IgD-negative memory B cell (primary cell): ENCODE measurements at regions not wholly inside any gene's neighbourhood (a gene's known extent, or its start where the extent isn't known, plus 50 kb on each side); places are given as distances from the start of the nearest gene placed in this dataset.
A peak's percentile ranks its signal among the peaks of the same experiment; 100 is the strongest.

ENCODE experiments used
- H3K27ac Mint-ChIP-seq, 3 donors: one replicate each; pipeline ENCODE4 v1.8.0; 2020 to 2022; ENCODE audit warnings: mild to moderate bottlenecking in 3 of 3, mixed read lengths in 3 of 3, moderate library complexity in 1 of 3
- H3K27me3 Mint-ChIP-seq: one replicate; pipeline ENCODE4 v1.8.0; 2021; ENCODE audit warnings: mixed read lengths
- H3K36me3 Mint-ChIP-seq: one replicate; pipeline ENCODE4 v1.8.0; 2020; ENCODE audit warnings: mild to moderate bottlenecking, mixed read lengths
- H3K4me1 Mint-ChIP-seq, 3 donors: one replicate each; pipeline ENCODE4 v1.8.0; 2020 to 2022; ENCODE audit warnings: mixed read lengths in 3 of 3, mild to moderate bottlenecking in 1 of 3
- H3K4me3 Mint-ChIP-seq, 4 donors: one replicate each; pipeline ENCODE4 v1.8.0; 2020 to 2022; ENCODE audit warnings: mild to moderate bottlenecking in 4 of 4, mixed read lengths in 4 of 4, moderate library complexity in 3 of 4
- H3K9me3 Mint-ChIP-seq, 3 donors: one replicate each; pipeline ENCODE4 v1.8.0; 2020 to 2021; ENCODE audit warnings: mixed read lengths in 3 of 3, mild to moderate bottlenecking in 1 of 3

DNA sequence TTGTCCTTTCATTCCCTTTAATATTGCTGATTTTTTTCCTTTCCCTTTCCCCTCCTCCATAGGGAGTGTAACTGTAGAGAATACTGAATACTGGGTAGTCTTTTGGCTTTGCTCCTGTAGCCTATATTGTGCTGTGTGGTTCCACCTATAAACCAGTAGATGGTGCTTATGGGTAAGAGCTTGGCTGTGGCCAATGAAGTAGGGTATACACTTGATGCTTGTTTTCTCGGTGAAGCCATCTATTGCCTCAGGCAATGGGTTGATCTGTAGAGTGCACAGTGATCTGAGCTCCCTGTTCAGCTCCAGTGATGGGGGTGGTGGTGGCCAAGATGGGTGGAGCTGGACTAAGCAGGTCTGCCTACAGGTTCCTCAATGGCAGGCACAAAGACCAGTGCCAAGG, 203.3 kb upstream of the IMPG1 start:
- no peaks in the 10 kb centered on the region for H3K27me3 Mint-ChIP-seq
- no peak overlapping the region for H3K27ac Mint-ChIP-seq
- no peaks in the 10 kb centered on the region for H3K36me3 Mint-ChIP-seq

GRCh38 chr6:76264468-76264867, 192.0 kb upstream of the IMPG1 start:
- Mint-ChIP-seq H3K27ac (no peak overlapping the region), H3K4me3 (no peak overlapping the region), H3K27me3 (no peaks in the 10 kb centered on the region), H3K36me3 (no peaks in the 10 kb centered on the region), H3K9me3 (peaks cover 11 to 19% (median 18%) of the 10 kb centered on the region in 3 donors), H3K4me1 (no peaks in the 10 kb centered on the region)

More for the DNA sequence above, 203.3 kb upstream of the IMPG1 start:
- no peaks in the 10 kb centered on the region for H3K4me1 Mint-ChIP-seq
- peaks cover 2 to 17% (median 8%) of the 10 kb centered on the region in 3 donors for H3K9me3 Mint-ChIP-seq
- no peak overlapping the region for H3K4me3 Mint-ChIP-seq

DNA sequence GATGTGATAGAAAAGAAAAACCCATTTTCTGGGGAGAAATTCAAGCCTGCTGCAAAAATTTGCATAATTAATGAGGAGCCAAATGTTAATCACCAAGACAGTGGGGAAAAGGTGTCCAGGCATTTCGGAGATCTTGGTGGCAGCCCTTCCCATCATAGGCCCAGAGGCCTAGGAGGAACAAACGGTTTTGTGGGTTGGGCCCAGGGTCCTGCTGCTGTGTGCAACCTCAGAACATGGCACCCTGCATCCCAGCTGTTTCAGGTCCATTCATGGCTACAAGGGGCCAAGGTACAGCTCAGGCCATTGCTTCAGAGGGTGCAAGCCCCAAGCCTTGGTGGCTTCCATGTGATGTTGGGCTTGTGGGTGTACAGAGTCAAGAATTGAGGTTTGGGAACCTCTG, 189.8 kb upstream of the IMPG1 start:
- Mint-ChIP-seq H3K4me3 (no peak overlapping the region), H3K4me1 (no peaks in the 10 kb centered on the region), H3K27me3 (no peaks in the 10 kb centered on the region), H3K9me3 (peaks cover 9 to 19% (median 18%) of the 10 kb centered on the region in 3 donors), H3K36me3 (no peaks in the 10 kb centered on the region), H3K27ac (no peak overlapping the region)

GRCh38 chr6:76250666-76251065, 178.2 kb upstream of the IMPG1 start:
- Mint-ChIP-seq H3K36me3 (no peaks in the 10 kb centered on the region), H3K27ac (no peak overlapping the region), H3K4me3 (no peak overlapping the region), H3K9me3 (peaks cover 0 to 13% (median 6%) of the 10 kb centered on the region in 3 donors), H3K27me3 (no peaks in the 10 kb centered on the region), H3K4me1 (peaks cover 0 to 2% (median 0%) of the 10 kb centered on the region in 3 donors)

DNA sequence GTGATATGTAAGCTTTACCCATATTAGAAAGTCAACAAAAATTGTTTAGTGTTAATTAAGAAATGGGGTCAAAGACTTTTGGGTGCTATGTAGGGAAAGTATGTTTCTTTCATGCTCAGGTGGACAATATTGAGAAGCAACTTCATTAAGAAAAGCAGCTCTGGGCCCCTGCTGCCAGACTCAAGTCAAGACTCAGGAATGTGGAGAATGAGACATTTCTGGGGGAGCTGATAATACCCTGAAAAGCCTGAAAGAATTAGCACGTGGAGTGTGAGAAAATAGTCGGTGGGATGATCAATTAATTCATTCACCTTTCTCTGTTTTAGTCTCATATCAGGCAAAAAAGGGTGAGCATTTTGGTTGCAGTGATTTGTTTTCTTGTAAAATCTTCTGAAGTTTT, 175.1 kb upstream of the IMPG1 start:
- peaks cover 0 to 13% (median 12%) of the 10 kb centered on the region in 3 donors for H3K9me3 Mint-ChIP-seq
- no peak overlapping the region for H3K27ac Mint-ChIP-seq
- no peaks in the 10 kb centered on the region for H3K36me3 Mint-ChIP-seq

GRCh38 chr6:76240092-76240491, 167.6 kb upstream of the IMPG1 start:
- H3K27ac Mint-ChIP-seq: no peak overlapping the region
- no peaks in the 10 kb centered on the region for H3K4me1 Mint-ChIP-seq
- peaks cover 2% of the 10 kb centered on the region for H3K36me3 Mint-ChIP-seq
- peaks cover 2% of the 10 kb centered on the region for H3K27me3 Mint-ChIP-seq
- peaks cover 8 to 23% (median 12%) of the 10 kb centered on the region in 3 donors for H3K9me3 Mint-ChIP-seq
- no peak overlapping the region for H3K4me3 Mint-ChIP-seq

More for the DNA sequence above, 175.1 kb upstream of the IMPG1 start:
- Mint-ChIP-seq H3K27me3 (peaks cover 2% of the 10 kb centered on the region), H3K4me3 (no peak overlapping the region), H3K4me1 (no peaks in the 10 kb centered on the region)

DNA sequence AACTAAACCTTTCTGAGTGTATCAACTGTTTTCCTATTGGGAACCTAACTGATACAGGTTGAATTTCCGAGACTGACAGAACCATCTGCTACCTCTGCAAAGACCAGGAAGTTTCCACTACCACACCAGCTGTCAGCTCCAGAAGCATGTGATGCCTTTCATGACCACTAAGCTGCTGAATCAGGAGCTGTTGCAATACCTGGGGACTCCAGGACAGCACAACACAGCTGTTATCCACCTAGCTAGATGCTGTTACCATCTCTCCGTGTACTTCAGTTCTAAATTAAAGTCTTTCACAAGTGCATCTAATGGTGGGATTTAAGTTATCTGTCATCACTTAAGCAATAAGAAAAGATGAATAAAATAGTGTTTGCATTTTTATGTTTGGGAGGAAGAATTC, 158.2 kb upstream of the IMPG1 start:
- Mint-ChIP-seq H3K27ac (no peak overlapping the region), H3K4me3 (no peak overlapping the region), H3K9me3 (peaks cover 2 to 5% (median 2%) of the 10 kb centered on the region in 3 donors), H3K4me1 (no peaks in the 10 kb centered on the region), H3K27me3 (no peaks in the 10 kb centered on the region), H3K36me3 (peaks cover 1% of the 10 kb centered on the region)

DNA sequence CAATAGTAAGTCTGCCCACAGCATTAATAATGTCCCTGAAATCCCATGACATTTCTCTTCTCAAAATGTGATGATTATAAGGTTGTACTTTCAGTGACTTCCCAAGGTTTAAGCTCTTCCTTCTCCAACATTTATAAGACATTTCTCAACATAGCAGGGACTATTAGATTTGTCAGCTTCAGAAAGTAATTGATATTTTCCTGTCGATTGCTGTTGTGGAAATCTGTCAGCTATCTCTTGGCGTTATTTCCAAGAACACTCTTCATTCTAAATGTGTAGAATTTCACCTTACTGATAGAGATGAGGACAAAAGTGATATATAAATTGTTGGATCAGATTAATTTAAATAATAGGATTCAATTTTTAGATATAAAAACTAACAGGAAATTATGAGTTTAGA, 149.7 kb upstream of the IMPG1 start:
- Mint-ChIP-seq H3K36me3 (peaks cover 1% of the 10 kb centered on the region), H3K4me3 (no peak overlapping the region), H3K27ac (no peak overlapping the region), H3K27me3 (no peaks in the 10 kb centered on the region), H3K9me3 (peaks cover 2 to 4% (median 2%) of the 10 kb centered on the region in 3 donors), H3K4me1 (no peaks in the 10 kb centered on the region)

DNA sequence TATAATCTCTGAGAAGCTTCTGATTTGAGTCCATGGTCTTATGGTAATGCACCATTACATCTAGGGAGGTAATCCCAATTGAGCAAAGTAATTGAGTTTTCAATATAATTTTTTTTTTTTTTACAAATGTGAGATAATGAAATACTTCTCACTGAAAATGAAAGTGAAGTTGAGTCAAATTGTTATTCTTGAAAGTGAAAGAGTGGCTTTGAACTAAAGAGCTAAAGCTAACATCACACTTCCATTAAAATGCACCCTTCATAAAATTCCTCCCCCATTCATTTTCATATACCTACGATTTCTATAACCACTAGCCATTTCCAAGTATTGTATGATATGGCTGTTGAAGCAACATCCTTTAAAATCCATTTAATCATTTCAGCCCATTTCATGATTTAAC, 149.1 kb upstream of the IMPG1 start:
- Mint-ChIP-seq H3K27ac (no peak overlapping the region), H3K9me3 (peaks cover 2 to 4% (median 2%) of the 10 kb centered on the region in 3 donors), H3K36me3 (no peaks in the 10 kb centered on the region), H3K27me3 (no peaks in the 10 kb centered on the region), H3K4me1 (no peaks in the 10 kb centered on the region), H3K4me3 (no peak overlapping the region)

- Mint-ChIP-seq H3K27me3 (no peaks in the 10 kb centered on the region), H3K27ac (no peak overlapping the region), H3K36me3 (no peaks in the 10 kb centered on the region), H3K4me3 (no peak overlapping the region), H3K4me1 (no peaks in the 10 kb centered on the region), H3K9me3 (peaks cover 2 to 4% (median 2%) of the 10 kb centered on the region in 3 donors)
Measured at GRCh38 chr6:76220805-76221204, 148.3 kb upstream of the IMPG1 start.

GRCh38 chr6:76217606-76218005, 145.1 kb upstream of the IMPG1 start:
- peaks cover 2% of the 10 kb centered on the region for H3K36me3 Mint-ChIP-seq
- H3K27me3 Mint-ChIP-seq: no peaks in the 10 kb centered on the region
- peaks cover 2 to 7% (median 3%) of the 10 kb centered on the region in 3 donors for H3K9me3 Mint-ChIP-seq
- no peak overlapping the region for H3K27ac Mint-ChIP-seq
- H3K4me3 Mint-ChIP-seq: peak overlapping the region in 1 of 4 donors; percentile 12
- H3K4me1 Mint-ChIP-seq: no peaks in the 10 kb centered on the region

DNA sequence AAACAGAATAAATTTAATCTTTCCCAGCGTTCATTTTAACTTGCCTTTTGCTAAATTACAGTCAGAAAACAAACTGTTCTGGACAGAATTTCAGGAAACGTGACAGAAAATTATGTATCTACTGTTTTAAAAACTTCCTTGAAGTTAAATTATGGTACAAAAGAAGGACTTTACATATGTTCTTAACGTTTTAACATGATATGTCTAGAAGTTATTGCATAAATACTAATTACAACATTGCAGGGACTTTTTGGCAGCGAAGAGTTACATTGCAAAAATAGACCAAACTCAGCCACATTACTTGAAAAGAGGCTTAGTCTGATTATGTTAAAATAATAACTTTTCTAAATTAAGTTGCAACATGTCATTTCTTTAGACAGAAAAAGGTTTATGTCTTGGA, 142.1 kb upstream of the IMPG1 start:
- H3K9me3 Mint-ChIP-seq: peaks cover 3 to 7% (median 4%) of the 10 kb centered on the region in 3 donors
- no peak overlapping the region for H3K4me3 Mint-ChIP-seq
- peaks cover 2% of the 10 kb centered on the region for H3K36me3 Mint-ChIP-seq
- H3K4me1 Mint-ChIP-seq: no peaks in the 10 kb centered on the region
- no peaks in the 10 kb centered on the region for H3K27me3 Mint-ChIP-seq
- H3K27ac Mint-ChIP-seq: no peak overlapping the region

DNA sequence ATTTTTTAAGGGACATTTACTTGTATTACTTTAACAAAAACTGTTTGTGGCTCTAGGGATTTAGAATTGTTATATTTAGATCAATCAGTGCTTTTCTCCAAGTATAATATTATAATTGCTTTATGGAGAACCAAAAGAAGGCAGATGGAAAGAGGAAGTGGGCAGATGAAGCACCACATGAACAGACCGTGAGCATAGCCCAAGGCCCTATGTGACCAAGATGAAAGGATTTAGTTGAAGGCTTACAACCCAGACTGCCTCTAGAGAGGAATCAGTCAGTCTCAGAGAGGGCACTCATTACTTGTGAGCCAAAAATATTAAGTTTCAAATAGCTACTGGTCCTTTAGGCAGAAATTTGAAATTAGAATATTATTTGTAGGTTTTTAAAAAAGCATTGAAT, 102.3 kb upstream of the IMPG1 start:
- Mint-ChIP-seq H3K27ac (no peak overlapping the region), H3K4me3 (no peak overlapping the region), H3K9me3 (peaks cover 2 to 14% (median 13%) of the 10 kb centered on the region in 3 donors), H3K36me3 (peaks cover 1% of the 10 kb centered on the region), H3K4me1 (no peaks in the 10 kb centered on the region), H3K27me3 (no peaks in the 10 kb centered on the region)

DNA sequence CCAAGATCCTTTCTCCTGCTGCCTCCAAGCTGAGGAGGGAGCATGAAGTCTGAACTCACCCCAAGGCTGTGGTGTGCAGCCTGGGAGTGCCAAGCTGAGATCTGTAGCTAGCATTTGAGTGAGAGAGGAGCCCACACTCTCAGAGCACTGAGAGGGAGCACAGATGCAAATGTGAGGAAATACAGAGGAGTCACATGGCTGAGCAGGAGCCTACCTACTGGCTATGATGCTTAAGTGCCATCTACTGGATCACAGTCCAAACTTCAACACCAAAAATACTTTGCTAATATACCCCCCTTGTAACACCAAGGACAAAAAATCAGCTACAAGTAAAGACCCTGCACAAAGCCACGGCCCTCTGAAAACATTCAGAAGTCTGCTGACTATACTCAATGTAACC, 94.4 kb upstream of the IMPG1 start:
- H3K9me3 Mint-ChIP-seq: peaks cover 0 to 11% (median 4%) of the 10 kb centered on the region in 3 donors
- no peak overlapping the region for H3K27ac Mint-ChIP-seq
- no peak overlapping the region for H3K4me3 Mint-ChIP-seq
- H3K36me3 Mint-ChIP-seq: no peaks in the 10 kb centered on the region
- H3K4me1 Mint-ChIP-seq: no peaks in the 10 kb centered on the region
- H3K27me3 Mint-ChIP-seq: no peaks in the 10 kb centered on the region

DNA sequence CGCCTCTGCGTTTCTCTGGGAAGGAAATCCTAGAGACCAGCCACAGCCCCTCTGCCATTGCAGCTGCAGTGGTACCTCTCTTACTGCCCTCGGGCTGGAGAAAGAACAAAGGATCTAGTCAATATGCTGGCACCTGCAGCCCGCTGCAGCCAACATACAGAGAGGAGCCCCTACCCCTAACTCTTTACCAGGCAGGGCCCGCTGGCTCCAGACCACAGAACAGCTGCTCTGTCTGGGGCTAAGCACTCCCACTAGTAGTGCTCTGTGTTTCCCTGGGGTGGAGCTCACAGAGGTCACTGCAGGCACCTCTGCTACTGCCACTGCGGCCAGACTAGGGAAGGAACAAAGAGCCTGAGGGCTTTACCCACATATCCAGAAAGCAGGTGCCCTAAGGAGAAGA, 93.8 kb upstream of the IMPG1 start:
- Mint-ChIP-seq H3K27me3 (no peaks in the 10 kb centered on the region), H3K9me3 (peaks cover 0 to 8% (median 4%) of the 10 kb centered on the region in 3 donors), H3K4me1 (no peaks in the 10 kb centered on the region), H3K27ac (no peak overlapping the region), H3K36me3 (no peaks in the 10 kb centered on the region), H3K4me3 (no peak overlapping the region)

DNA sequence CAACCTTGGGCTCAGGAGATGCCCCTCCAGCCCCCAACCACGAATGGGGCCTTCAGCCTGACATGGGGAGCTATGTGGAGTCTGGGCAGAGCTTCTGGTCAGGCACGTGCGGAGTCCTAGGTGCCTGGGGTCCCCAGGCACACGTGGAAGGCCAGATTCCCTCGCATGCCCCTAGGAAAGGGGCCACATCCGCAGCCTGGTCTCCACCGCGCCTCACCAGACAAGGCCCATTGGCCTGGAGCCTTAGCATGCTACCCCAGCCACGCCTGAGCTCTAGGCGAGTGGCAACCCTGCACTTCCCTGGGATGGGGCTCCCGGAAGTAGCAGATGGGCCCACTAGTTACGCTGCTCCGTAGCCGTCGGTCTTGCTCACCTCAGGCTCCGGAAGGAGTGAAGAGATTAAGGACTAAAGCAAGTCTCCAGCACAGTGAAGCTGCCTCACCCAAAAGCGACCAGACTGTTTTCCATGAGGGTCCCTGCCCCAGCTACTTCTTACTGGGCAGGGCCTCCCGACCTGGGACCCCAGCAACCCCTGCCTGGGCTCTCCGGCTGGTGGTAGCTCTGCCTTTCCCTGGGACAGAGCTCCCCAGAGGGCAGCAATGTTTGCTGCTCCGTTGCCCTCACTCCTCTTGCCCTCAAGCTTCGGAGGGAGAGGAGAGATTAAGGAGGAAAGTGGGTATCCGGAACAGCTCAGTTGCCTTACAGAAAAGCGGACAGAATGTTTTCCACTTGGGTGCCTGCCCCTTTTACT, 93.2 kb upstream of the IMPG1 start:
- Mint-ChIP-seq H3K9me3 (peaks cover 0 to 8% (median 2%) of the 10 kb centered on the region in 3 donors), H3K4me3 (no peak overlapping the region), H3K36me3 (no peaks in the 10 kb centered on the region)

More for the DNA sequence above, 93.2 kb upstream of the IMPG1 start:
- no peaks in the 10 kb centered on the region for H3K27me3 Mint-ChIP-seq
- no peak overlapping the region for H3K27ac Mint-ChIP-seq
- H3K4me1 Mint-ChIP-seq: no peaks in the 10 kb centered on the region
